ENCODE measurements at regions not wholly inside any gene's neighbourhood (a gene's known extent, or its start where the extent isn't known, plus 50 kb on each side); places are given as distances from the start of the nearest gene placed in this dataset.
"Not testable (repeated sequence)": the region's sequence is repeated elsewhere in the genome, so short reads cannot be mapped to it uniquely, and the experiment has no call there.

DNA sequence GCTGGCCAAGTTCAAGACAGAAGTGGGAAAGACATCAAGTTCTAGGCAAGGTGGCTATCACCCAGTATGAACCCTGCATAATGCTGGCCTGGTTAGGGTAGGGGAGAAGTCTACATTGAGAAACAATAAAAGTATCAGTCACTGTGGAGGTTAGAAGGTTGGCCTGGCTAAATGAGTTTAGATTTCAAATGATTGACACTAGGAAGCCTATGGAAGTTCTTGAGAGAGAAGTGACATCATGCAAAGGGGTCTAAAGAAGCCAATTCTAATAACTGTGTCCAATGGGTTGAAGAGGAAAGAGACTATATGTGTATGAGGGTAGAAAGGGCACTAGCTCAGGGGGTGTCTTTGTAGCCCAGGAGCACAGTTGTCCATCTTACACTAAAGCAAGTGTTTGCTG lies 98.5 kb upstream of the MBIP start:
- intact Hi-C loops (cut with micrococcal nuclease) = no loop called here
- ATAC-seq (no peak), DNase-seq (ENCODE audit: low read depth, low spot score) (no peak)
- Histone ChIP-seq H3K36me3 (ENCODE audit: control insufficient read depth in 1 of 2, insufficient read depth in 2 of 2, low read length in 2 of 2) (no peaks in the 10 kb centered on the region), H3K9me3 (ENCODE audit: control insufficient read depth in 1 of 2, insufficient read depth in 1 of 2, low read depth in 1 of 2, low read length in 2 of 2) (no peaks in the 10 kb centered on the region), H3K27ac (ENCODE audit: low read depth, low read length) (no peak overlapping the region), H4K20me1 (ENCODE audit: insufficient read depth) (no peaks in the 10 kb centered on the region), H3K9ac (ENCODE audit: low read length) (no peak overlapping the region), H3K9me2 (ENCODE audit: insufficient read depth) (no peaks in the 10 kb centered on the region), H3K79me2 (ENCODE audit: insufficient read depth, low read length) (no peaks in the 10 kb centered on the region), H3K4me1 (ENCODE audit: control insufficient read depth in 1 of 2, insufficient read depth in 2 of 2, low read length in 2 of 2) (no peaks in the 10 kb centered on the region), H3K4me2 (ENCODE audit: low read length) (no peak overlapping the region), H3K27me3 (ENCODE audit: insufficient read depth, low read length) (no peaks in the 10 kb centered on the region), H3K4me3 (replicated peaks in 1 of 2; ENCODE audit: low read depth in 1 of 2, low read length in 2 of 2) (no peak overlapping the region), H2AFZ (ENCODE audit: low read depth, low read length, poor library complexity, severe bottlenecking) (no peak overlapping the region)
- CTCF ChIA-PET = no interaction called here
- RAD21 ChIA-PET (ENCODE audit: low non-redundant PET in 1 of 2, low total read pairs in 2 of 2, uncharacterized antibody in 2 of 2, unreplicated experiment in 2 of 2) = no interaction called here
- BruUV-seq (replicated peaks) = no TSS peak
- TF ChIP-seq, protein P1, sequence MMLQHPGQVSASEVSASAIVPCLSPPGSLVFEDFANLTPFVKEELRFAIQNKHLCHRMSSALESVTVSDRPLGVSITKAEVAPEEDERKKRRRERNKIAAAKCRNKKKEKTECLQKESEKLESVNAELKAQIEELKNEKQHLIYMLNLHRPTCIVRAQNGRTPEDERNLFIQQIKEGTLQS (IDR thresholded peaks at IDR 0.05) = no peak
- TF ChIP-seq, protein P2, sequence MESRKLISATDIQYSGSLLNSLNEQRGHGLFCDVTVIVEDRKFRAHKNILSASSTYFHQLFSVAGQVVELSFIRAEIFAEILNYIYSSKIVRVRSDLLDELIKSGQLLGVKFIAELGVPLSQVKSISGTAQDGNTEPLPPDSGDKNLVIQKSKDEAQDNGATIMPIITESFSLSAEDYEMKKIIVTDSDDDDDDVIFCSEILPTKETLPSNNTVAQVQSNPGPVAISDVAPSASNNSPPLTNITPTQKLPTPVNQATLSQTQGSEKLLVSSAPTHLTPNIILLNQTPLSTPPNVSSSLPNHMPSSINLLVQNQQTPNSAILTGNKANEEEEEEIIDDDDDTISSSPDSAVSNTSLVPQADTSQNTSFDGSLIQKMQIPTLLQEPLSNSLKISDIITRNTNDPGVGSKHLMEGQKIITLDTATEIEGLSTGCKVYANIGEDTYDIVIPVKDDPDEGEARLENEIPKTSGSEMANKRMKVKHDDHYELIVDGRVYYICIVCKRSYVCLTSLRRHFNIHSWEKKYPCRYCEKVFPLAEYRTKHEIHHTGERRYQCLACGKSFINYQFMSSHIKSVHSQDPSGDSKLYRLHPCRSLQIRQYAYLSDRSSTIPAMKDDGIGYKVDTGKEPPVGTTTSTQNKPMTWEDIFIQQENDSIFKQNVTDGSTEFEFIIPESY (IDR thresholded peaks at IDR 0.05; ENCODE audit: extremely low read depth, insufficient replicate concordance, low read length) = no peak
- TF ChIP-seq ELF1 (IDR thresholded peaks at IDR 0.05; ENCODE audit: borderline replicate concordance, low read depth) (no peak), REST (IDR thresholded peaks at IDR 0.05; ENCODE audit: low read depth) (no peak), EZH2 (IDR thresholded peaks at IDR 0.05) (no peak)
- POLR2A ChIA-PET = no interaction called here

- H3K9ac ChIP-seq (ENCODE audit: low read length); CTCF ChIA-PET; H3K4me2 ChIP-seq (ENCODE audit: low read length); H3K27ac ChIP-seq (ENCODE audit: low read depth, low read length); H4K20me1 ChIP-seq (ENCODE audit: insufficient read depth); H3K4me3 ChIP-seq (replicated peaks in 1 of 2; ENCODE audit: low read depth in 1 of 2, low read length in 2 of 2); H3K79me2 ChIP-seq (ENCODE audit: insufficient read depth, low read length); ATAC-seq; H3K27me3 ChIP-seq (ENCODE audit: insufficient read depth, low read length); H3K4me1 ChIP-seq (ENCODE audit: control insufficient read depth in 1 of 2, insufficient read depth in 2 of 2, low read length in 2 of 2); BruUV-seq (replicated peaks); RAD21 ChIA-PET (ENCODE audit: low non-redundant PET in 1 of 2, low total read pairs in 2 of 2, uncharacterized antibody in 2 of 2, unreplicated experiment in 2 of 2); H3K36me3 ChIP-seq (ENCODE audit: control insufficient read depth in 1 of 2, insufficient read depth in 2 of 2, low read length in 2 of 2); intact Hi-C loops (cut with micrococcal nuclease); POLR2A ChIA-PET; H3K9me2 ChIP-seq (ENCODE audit: insufficient read depth); H2AFZ ChIP-seq (ENCODE audit: low read depth, low read length, poor library complexity, severe bottlenecking); H3K9me3 ChIP-seq (ENCODE audit: control insufficient read depth in 1 of 2, insufficient read depth in 1 of 2, low read depth in 1 of 2, low read length in 2 of 2); DNase-seq (ENCODE audit: low read depth, low spot score): not testable (repeated sequence)
These were observed 91.5 kb upstream of the MBIP start for GRCh38 chr14:36411951-36412350.

All from HCT116 (cell line).